ENCODE measurements at regions not wholly inside any gene's neighbourhood (a gene's known extent, or its start where the extent isn't known, plus 50 kb on each side); places are given as distances from the start of the nearest gene placed in this dataset.

- no peak for TF ChIP-seq EP300 (IDR thresholded peaks at IDR 0.05; ENCODE audit: borderline replicate concordance)
- no peak for TF ChIP-seq REST (IDR thresholded peaks at IDR 0.05; ENCODE audit: low read depth)
- TF ChIP-seq RAD21 (IDR thresholded peaks at IDR 0.05; ENCODE audit: low read depth), result no peak
- TF ChIP-seq TCF12 (IDR thresholded peaks at IDR 0.05; ENCODE audit: low read depth), result no peak
Measured at GRCh38 chr14:28707814-28708213, 58.8 kb upstream of the FOXG1 start.
